C4-2B (cell line): ENCODE measurements at regions not wholly inside any gene's neighbourhood (a gene's known extent, or its start where the extent isn't known, plus 50 kb on each side); places are given as distances from the start of the nearest gene placed in this dataset.

ENCODE experiments used
- ZFX ChIP-seq: fragments of 450-650 bp; IDR thresholded peaks from 2 replicates; pipeline ENCODE4 v1.6.1; 2017
- TF ChIP-seq, protein P1 (sequence below): fragments of 450-650 bp; conservative IDR thresholded peaks from 2 replicates; pipeline ENCODE4 v1.5.1; 2017; ENCODE audit warnings: mild to moderate bottlenecking

DNA sequence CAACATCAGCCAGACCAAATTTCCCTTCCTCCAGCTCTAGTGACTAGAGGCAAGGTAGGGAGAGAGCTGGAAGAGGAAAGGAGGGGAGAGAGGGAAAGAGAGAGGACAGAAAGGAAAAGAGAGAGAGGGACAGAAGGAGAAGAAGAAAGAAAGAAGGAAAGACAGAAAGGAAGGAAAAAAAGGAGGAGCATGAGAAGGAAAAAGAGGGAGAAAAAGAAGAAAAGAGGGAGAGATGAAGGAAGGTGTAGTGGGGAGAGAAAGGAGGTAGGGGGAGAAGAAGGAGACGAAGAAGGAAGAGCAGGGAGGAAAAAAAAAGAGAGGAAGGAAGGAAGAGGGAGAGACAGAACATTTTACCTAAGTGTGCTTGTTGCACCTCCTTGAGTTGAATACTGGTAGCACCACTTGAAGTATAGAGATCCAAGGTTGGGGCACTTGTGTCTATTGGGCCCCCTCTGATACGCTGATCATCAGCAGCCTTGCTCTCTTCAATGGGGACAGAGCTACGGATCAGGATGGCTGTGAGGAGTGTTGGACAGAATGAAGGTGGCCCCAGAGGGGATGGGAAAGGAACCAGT lies 232.5 kb downstream of the SUDS3 start:
- TF ChIP-seq, protein P1, sequence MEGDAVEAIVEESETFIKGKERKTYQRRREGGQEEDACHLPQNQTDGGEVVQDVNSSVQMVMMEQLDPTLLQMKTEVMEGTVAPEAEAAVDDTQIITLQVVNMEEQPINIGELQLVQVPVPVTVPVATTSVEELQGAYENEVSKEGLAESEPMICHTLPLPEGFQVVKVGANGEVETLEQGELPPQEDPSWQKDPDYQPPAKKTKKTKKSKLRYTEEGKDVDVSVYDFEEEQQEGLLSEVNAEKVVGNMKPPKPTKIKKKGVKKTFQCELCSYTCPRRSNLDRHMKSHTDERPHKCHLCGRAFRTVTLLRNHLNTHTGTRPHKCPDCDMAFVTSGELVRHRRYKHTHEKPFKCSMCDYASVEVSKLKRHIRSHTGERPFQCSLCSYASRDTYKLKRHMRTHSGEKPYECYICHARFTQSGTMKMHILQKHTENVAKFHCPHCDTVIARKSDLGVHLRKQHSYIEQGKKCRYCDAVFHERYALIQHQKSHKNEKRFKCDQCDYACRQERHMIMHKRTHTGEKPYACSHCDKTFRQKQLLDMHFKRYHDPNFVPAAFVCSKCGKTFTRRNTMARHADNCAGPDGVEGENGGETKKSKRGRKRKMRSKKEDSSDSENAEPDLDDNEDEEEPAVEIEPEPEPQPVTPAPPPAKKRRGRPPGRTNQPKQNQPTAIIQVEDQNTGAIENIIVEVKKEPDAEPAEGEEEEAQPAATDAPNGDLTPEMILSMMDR: no peak; the same call in 1 of the 2 replicates
- TF ChIP-seq ZFX: no peak
